ENCODE measurements at regions not wholly inside any gene's neighbourhood (a gene's known extent, or its start where the extent isn't known, plus 50 kb on each side); places are given as distances from the start of the nearest gene placed in this dataset.
"Not testable (repeated sequence)": the region's sequence is repeated elsewhere in the genome, so short reads cannot be mapped to it uniquely, and the experiment has no call there.

GRCh38 chr19:28166025-28166424 is 1046.9 kb downstream of the UQCRFS1 start:
- no peak for DNase-seq (ENCODE audit: low read depth)

- DNase-seq (ENCODE audit: low read depth) = no peak
Observed at GRCh38 chr19:28164214-28164613, 1048.7 kb downstream of the UQCRFS1 start.

- DNase-seq (ENCODE audit: low read depth) = no peak
Observed at GRCh38 chr19:28159065-28159464, 1053.9 kb downstream of the UQCRFS1 start.

- no peak for DNase-seq (ENCODE audit: low read depth)
Observed at GRCh38 chr19:28155265-28155664, 1057.7 kb downstream of the UQCRFS1 start.

- DNase-seq (ENCODE audit: low read depth) = no peak
Observed at GRCh38 chr19:28154077-28154476, 1058.9 kb downstream of the UQCRFS1 start.

- no peak for DNase-seq (ENCODE audit: low read depth)
Observed at GRCh38 chr19:28153123-28153522, 1059.8 kb downstream of the UQCRFS1 start.

- DNase-seq (ENCODE audit: low read depth) = no peak
Observed at GRCh38 chr19:28152195-28152594, 1060.8 kb downstream of the UQCRFS1 start.

- no peak for DNase-seq (ENCODE audit: low read depth)
Observed at GRCh38 chr19:28150129-28150528, 1062.8 kb downstream of the UQCRFS1 start.

- no peak for DNase-seq (ENCODE audit: low read depth)
Observed at GRCh38 chr19:28148554-28148953, 1064.4 kb downstream of the UQCRFS1 start.

GRCh38 chr19:28142258-28142657 is 1070.7 kb downstream of the UQCRFS1 start:
- no peak for DNase-seq (ENCODE audit: low read depth)

GRCh38 chr19:28140201-28140600 is 1072.8 kb downstream of the UQCRFS1 start:
- no peak for DNase-seq (ENCODE audit: low read depth)

GRCh38 chr19:28137772-28138171 is 1075.2 kb downstream of the UQCRFS1 start:
- DNase-seq (ENCODE audit: low read depth) = no peak

- no peak for DNase-seq (ENCODE audit: low read depth)
Observed at GRCh38 chr19:28136796-28137195, 1076.2 kb downstream of the UQCRFS1 start.

- DNase-seq (ENCODE audit: low read depth) = no peak
Observed at GRCh38 chr19:28135825-28136224, 1077.1 kb downstream of the UQCRFS1 start.

GRCh38 chr19:28134311-28134710 is 1078.6 kb downstream of the UQCRFS1 start:
- DNase-seq (ENCODE audit: low read depth) = no peak

- not testable (repeated sequence) for DNase-seq (ENCODE audit: low read depth)
Observed at GRCh38 chr19:28130881-28131280, 1082.1 kb downstream of the UQCRFS1 start.

- DNase-seq (ENCODE audit: low read depth) = no peak
Observed at GRCh38 chr19:28130066-28130511, 1082.9 kb downstream of the UQCRFS1 start.

- no peak for DNase-seq (ENCODE audit: low read depth)
Observed at GRCh38 chr19:28128341-28128740, 1084.6 kb downstream of the UQCRFS1 start.

- no peak for DNase-seq (ENCODE audit: low read depth)
Observed at GRCh38 chr19:28126135-28126898, 1086.6 kb downstream of the UQCRFS1 start.

GRCh38 chr19:28122734-28123133 is 1090.2 kb downstream of the UQCRFS1 start:
- DNase-seq (ENCODE audit: low read depth) = no peak

GRCh38 chr19:28118235-28118634 is 1094.7 kb downstream of the UQCRFS1 start:
- no peak for DNase-seq (ENCODE audit: low read depth)

- DNase-seq (ENCODE audit: low read depth) = no peak
Observed at GRCh38 chr19:28117143-28117542, 1095.8 kb downstream of the UQCRFS1 start.

GRCh38 chr19:28116379-28116778 is 1096.6 kb downstream of the UQCRFS1 start:
- not testable (repeated sequence) for DNase-seq (ENCODE audit: low read depth)

- DNase-seq (ENCODE audit: low read depth) = no peak
Observed at GRCh38 chr19:28103921-28104320, 1109.0 kb downstream of the UQCRFS1 start.

Measured in activated T-helper 1 cell treated with Interleukin-2 at 50 U/mL for 16 hours (primary cell).